Stimulated activated CD4-positive, alpha-beta T cell treated with anti-CD3 and anti-CD28 coated beads, Interleukin-4, amount 100 ng/mL, for 1 hour (primary cell): ENCODE measurements at regions not wholly inside any gene's neighbourhood (a gene's known extent, or its start where the extent isn't known, plus 50 kb on each side); places are given as distances from the start of the nearest gene placed in this dataset.
"Not testable (repeated sequence)": the region's sequence is repeated elsewhere in the genome, so short reads cannot be mapped to it uniquely, and the experiment has no call there.

Experiments
- DNase-seq: peaks from one replicate; pipeline ENCODE4 v3.0.0-alpha.2; 2020

DNA sequence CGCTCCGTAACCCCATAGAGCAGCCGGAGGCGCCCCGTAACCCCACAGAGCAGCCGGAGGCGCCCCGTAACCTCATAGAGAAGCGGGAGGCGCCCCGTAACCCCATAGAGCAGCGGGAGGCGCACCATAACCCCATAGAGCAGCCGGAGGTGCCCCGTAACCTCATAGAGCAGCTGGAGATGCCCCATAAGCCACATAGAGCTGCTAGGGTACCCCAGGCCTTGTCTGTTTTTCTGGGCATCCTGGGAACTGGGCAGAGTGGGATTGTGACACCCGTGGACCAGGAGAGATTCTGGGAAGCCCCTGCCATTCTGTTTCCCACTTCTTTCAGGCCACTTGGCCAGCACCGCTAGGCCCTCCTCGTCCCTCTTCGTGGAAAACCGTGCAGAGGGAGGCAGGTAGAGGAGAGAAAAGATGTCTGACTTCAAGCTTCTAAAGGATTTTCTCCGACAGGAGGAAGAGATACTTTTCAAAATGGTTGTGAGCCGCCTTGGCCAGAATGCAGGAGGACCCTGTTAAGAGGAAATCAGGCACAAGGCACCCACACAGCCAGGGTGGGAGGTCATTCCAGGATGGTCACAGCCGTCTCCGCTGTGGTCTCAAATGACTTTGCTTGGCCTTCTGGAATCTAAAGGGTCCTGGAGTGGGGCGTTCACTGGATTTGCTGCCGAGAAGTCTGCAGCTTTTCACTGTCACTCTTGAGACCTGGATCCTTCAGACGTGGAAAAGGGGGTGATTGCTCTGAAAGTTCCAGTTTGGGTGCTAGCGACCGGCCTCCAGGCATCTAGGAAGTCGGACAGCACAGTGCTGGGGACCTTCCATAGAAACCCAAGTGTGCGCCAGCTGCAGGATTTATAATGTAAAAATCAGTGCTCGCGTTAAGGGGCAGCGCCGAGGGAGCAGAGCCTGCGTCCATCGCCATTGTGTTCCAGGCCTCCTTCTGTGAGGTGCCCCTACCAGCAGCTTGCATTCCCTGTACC, 178.3 kb upstream of the ZNF469 start:
- not testable (repeated sequence) for DNase-seq

DNA sequence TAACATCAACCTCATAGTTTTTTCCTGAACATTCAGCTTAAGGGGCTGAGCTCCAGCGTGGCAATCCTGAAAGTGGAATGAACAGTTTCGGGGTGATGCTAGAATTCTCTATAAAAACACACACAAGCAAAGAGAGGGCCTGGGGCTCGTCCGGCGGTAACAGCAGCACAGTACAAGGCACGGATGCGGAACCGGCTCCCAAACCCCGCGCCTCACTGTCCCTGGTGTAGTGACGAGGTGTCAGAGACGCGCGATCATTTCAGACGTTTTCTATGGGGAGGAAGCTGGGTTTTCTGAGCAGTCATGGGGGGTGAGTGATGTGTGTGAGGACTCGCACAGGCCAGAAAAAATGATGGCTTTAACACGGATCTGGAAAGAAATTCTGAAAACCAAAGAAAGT, 177.3 kb upstream of the ZNF469 start:
- not testable (repeated sequence) for DNase-seq

DNA sequence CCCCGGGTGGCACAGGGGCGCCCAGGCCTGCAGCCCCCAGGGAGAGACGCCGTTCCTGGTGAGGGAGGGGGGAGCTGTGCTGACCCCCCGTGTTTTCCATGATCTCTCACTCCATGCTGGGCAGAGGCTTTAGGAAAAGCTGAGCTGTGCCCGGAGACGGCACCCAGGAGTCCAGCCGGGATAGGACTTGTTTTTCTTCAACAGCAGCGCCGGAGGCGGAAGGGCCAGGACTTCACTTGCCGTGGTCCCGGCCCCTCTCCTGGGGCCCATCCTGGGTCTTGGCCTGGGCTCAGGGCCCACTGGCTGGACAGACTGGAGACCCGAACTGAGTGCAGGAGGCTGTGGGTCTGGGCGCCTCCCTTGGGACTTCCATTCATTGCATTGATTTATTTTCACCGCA, 176.8 kb upstream of the ZNF469 start:
- DNase-seq = not testable (repeated sequence)

DNA sequence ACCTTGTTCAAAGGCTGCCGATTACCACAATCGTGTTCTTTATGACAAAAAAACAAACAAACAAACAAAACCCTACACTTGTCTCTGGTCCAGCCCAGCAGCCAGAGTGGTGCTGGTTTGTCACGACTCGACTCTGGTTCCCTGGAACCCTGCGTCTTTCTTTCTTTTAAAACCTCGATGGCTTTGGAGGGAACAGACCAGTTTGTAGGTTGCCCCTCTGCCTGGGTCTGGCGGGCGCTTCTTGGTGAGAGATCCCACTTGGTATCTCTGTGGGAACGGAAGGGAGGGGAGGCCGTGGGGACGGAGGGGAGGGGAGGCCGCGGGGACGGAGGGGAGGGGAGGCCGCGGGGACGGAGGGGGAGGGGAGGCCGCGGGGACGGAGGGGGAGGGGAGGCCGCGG, 176.2 kb upstream of the ZNF469 start:
- DNase-seq = not testable (repeated sequence)

DNA sequence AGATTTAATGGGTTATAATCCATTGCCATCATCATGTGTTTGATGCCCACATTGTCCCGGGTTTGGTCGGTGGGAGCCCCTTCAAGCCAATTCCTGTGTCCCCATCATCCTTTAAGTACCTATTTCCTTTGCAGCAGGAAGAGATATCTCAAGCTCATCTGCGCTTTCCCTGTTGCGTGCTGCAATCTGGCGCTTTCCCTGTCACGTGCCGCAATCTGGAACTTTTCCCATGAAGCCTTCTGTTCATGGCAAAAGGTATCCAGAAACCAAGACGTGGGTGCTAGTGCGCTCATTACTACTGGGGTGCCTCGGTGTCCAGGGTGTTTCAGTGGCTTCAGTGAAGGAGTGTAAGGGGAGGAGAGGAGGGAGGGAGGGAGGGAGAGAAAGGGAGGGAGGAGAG, 174.6 kb upstream of the ZNF469 start:
- no peak for DNase-seq

DNA sequence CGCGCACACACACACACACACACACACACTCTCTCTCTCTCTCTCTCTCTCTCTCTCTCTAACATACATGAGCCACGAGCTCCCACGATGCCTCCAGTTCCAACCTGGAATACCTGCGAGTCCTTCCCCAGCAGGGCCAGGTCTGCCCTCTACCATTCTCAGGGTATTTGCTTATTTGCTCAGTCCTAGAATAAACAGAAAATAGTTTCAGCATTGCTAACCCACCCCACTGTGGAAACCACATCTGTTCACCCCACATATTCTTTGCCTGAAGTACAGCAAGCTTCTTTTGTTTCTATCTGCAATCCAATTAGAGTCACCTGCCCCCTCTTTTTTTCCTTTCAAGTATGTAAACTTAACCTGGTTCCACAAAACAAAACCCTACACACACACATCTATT, 174.0 kb upstream of the ZNF469 start:
- not testable (repeated sequence) for DNase-seq

DNA sequence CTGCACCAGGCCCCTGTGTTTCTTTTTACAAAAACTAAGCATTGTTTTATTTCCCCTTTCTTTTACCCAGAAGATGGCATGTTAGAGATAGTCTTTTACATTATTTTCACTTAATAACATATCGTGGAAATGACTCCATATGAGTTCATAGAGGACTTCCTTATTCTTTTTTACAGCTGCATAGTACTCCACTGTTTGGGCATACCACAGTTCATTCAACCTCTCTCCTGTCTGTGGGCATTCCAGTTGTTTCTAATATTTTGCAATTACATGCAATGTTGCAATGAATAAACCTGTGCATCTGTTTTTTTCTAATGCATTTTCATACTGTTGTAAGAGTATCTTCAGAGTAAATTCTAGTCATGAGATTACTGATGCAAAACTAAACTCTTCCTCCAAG, 173.2 kb upstream of the ZNF469 start:
- DNase-seq = not testable (repeated sequence)

DNA sequence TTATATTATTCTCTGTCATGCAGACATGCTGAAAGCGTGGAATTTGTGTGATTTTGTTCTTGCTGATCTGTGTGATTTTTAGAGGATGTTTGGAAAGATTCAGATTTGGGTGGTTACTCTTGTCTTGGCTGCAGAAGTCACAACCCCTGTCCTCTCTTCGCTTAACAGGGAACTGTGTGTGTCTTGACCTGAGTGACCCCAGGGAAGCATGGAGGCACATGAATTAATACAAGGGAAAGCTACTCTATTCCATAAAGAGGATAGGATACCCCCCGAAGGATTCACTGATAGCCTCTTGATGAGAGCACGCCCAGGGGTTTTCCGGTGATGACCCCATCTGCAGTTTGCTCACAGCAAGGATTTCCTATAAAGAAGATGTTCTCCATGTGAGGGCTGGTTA, 168.8 kb upstream of the ZNF469 start:
- DNase-seq = not testable (repeated sequence)

DNA sequence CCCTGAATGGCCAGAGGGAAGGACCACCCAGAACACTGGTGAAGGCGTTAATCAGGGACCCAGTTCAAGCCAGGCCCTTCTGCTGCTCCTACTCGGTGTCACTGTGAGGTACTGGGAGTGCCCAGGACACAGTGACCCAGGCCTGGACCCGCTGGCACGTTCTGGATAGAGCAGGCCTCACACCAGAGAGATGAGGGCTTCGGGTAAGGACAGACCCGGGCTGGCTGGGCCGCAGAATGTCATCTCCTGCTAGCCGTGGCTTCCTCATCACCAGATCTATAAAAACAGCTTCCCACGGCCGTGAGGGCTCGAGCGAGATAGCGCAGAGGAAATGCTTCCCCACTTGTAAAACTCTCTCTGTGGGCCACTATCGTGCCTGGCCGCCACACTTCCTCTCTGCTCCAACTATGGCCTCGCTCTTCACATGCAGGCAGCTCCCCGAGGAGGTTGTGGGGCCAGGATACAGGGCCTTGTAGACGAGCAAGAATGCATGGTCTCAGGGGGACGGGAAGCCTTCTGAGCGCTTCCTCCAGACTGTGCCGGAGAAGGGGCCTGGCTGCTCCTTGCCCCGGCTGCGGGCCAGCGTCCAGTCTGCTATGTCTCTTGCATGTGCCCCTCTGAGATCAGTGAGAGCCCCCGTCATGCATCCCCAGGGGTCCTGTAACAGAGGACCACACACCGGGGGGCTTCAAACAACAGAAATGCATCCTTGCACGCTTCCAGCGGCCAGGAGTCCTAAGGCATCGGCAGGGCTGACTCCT, 161.6 kb upstream of the ZNF469 start:
- DNase-seq = not testable (repeated sequence)

DNA sequence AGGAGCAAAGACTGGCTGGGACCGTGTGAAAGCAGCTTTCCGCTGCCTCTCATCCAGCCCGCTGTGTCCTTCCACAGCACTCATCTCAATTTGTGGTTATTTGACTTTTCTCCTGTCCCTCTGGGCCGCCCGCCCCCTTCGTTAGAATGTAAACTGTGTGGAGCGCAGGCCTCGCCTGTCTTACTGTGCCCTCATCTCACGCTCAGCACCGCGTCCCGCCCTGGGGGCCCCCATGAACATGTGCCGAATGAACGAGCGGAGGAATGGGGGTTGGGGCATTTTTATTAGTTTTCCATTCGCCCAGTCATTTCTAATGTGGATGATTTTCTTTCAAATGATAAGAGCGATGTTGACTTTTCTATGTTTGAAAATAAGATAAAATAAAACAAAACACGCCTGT, 159.1 kb upstream of the ZNF469 start:
- DNase-seq = not testable (repeated sequence)

DNA sequence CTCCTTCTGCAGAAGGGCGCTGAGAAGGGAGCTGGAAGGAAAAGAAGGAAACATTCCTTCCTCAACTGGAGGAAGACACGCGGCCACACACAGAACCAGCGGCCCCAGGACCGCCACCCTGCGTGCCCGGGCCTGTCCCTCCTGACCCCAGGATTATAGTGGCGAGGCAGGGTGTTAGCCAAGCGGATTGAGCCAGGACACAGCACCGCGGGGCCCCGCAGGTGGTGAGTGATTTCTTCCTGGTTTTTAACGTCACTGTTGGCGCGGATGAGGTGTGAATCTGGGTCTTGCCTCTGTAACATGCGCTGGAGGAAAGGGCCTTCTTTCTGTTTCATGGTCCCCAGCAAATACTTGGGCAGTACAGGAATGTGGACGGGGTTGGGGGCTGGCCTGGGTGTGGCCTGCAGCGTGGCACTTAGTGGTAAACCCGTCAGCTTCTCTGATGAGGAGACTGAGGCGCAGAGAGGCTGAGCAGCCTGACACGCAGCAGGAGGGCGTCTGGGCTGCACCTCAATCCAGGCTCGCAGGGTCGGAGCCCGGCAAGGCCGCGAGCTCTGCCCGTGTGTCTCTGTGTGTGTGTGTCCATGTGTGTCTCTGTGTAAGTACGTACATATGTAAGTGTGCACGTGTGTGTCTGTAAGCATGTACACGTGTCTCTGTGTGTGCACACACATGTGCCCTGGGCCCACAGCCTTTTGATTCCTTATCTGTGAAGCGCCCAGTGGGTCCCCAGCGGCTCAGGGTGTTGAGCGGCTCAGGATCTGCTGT, 158.4 kb upstream of the ZNF469 start:
- not testable (repeated sequence) for DNase-seq

DNA sequence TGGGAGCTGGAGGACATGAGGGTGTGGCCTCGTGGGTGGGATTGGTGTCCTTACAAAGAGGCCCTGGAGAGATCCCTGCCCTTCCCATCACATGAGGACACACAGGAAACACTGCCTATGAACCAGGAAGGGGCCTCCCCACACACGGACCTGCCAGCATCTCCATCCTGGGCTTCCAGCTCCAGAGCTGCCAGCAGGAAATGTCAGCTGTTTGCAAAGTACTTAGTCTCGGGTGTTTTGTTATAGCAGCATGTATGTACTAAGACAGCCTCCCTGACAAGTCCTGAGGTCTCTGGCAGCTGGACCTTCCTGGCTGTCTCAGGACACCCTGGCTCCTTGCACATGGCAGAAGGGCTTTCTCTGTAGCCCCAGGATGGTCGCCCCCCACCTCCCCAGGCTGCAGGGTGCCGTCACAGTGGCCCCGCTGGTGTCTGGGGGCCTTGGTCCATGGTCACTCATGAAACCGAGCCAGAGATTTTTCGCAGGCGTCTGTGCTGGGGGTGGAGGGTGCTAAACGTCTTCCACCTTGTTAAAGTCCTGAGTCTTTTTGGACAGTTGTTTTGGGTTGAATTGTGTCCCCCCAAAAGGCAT, 157.0 kb upstream of the ZNF469 start:
- not testable (repeated sequence) for DNase-seq

DNA sequence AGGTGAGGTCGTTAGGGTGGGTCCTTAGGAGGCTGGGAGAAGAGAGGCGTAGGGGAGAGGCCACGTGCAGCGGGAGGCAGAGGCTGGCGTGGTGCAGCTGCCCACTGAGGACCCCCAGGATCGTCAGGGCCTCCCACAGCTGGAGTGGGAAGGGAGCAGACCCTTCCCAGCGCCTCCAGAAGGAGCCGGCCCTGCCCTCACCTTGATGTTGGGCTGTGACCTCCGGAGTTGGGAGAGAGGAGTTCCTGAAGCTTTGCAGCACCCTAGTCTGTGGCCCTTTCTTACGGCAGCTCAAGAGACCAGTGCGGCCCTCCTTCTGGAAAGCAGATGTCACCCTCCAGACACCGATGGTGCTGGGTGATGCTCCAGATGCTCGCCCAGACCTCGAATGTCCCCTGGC, 156.5 kb upstream of the ZNF469 start:
- DNase-seq = not testable (repeated sequence)

DNA sequence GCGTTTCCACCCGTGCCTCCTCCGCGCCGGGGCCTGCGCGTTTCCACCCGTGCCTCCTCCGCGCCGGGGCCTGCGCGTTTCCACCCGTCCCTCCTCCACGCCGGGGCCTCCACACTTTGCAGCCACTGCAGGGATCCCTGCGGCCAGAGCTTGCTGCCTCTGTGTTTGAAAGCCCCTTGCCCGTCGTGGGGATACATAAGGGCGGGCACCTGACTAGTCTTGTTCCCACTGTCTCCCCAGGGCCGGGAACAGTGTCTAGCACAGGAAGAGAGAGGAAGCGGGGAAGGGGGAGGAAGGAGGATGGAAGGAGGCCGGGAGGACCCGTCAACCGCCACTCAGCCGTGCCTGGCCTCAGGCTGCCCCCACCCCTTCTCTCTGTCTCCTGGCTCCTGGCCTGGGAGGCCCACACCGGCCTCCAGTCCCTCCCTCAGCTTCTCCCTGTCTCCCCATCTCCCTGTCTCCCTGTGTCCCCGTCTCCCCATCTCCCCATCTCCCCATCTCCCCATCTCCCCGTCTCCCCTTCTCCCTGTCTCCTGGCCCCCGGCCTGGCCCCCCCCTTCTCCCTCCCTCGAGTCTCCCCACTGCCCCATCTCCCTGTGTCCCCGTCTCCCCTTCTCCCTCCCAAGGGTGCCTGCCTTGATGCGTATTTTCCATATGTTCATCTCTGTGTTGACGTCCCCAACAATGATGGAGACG, 155.6 kb upstream of the ZNF469 start:
- DNase-seq = not testable (repeated sequence)

DNA sequence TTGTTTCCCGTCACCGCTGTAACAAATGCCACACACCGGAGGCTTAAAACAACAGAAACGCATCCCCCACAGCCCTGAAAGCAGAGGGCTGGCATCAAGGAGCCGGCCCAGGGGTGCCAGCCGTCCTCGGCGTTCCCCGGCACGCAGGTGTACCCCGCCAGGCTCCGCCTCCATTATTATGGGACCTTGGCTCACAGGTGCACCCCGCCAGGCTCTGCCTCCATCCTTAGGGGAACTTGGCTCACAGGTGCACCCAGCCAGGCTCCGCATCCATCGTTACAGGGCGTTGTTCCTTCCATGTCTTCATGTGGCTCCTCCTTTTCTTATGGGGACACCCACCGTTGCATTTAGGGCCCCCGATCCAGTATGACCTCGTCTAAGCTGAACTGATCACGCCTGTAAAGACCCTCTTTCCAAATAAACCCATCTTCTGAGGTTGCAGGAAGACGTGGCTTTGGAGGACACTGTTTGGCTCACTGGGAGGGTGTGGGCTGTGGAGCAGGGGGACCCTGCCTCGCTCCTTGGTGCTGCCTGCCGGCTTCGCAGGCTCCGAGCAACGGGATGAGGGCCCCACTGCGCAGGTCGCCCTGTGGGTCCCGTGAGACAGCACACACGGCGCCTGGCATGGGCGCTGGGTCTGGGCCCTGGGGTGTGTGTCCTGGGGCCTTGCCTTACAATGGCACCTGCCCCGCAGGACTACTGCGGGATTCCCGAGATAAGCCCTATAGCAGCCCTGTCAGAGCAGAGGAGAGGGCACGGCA, 154.9 kb upstream of the ZNF469 start:
- not testable (repeated sequence) for DNase-seq

DNA sequence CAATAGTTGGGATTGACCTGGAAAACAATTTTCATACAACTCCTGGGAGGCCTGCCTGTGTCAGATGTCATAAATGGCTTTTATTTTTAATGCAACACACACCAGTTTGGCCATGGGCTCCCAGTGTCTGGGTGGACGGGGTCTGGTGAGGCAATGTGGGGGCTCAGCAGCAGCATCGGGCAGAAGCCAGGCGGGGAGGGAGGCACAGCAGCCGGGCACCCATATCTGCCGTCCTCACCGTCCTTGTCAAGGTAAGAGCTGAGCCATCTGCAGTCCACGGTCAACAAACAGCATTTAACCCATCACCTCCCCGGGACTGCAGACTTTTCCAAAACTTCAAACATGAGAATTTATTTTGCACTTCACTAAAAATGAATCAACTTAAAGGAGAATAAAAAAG, 154.0 kb upstream of the ZNF469 start:
- DNase-seq = not testable (repeated sequence)

DNA sequence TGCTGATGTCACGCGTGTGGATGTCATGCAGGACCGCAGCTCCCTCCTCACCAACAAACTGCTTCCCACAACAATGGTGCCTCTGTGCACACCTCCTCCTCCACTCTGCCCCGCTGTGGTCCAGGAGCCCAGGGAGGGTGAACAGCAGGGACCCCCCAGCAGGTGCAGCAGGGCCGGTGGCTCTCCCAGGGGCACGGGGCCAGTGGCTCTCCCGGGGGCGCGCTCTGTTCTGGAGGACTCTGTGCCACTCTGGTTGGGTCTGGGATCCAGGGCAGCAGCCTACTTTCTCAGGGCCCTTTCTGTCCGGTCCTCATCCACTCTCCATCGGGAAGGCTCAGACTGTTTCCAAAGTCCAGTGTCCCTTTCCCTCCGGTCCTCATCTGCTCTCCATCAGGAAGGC, 153.0 kb upstream of the ZNF469 start:
- DNase-seq = not testable (repeated sequence)

DNA sequence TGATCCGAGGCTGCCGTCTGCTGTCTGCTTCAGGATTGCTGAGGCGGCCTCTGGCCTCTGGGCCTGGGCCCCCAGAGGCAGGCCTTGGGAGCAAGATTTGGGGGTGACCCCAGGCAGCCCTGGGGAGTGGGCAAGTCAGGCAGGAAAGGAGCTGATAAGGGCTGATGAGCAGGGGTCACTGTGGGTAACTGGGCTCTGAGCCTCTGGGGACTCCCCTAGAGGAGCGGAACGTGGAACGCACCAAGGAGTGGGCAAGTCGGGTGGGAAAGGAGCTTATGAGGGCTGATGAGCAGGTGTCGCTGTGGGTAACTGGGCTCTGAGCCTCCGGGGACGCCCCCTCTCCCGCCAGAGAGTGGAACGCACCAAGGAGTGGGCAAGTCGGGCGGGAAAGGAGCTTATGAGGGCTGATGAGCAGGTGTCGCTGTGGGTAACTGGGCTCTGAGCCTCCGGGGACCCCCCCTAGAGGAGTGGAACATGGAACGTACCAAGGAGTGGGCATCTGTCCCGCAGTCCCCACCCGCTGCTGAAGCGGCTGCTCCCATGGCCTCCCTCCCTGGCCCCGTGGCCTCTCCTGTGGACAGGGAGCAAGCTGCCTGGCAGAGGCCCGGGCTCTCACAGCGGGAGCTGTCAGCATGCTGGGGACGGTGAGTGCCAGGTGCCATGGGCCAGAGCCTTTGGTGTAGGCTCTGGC, 152.3 kb upstream of the ZNF469 start:
- not testable (repeated sequence) for DNase-seq

DNA sequence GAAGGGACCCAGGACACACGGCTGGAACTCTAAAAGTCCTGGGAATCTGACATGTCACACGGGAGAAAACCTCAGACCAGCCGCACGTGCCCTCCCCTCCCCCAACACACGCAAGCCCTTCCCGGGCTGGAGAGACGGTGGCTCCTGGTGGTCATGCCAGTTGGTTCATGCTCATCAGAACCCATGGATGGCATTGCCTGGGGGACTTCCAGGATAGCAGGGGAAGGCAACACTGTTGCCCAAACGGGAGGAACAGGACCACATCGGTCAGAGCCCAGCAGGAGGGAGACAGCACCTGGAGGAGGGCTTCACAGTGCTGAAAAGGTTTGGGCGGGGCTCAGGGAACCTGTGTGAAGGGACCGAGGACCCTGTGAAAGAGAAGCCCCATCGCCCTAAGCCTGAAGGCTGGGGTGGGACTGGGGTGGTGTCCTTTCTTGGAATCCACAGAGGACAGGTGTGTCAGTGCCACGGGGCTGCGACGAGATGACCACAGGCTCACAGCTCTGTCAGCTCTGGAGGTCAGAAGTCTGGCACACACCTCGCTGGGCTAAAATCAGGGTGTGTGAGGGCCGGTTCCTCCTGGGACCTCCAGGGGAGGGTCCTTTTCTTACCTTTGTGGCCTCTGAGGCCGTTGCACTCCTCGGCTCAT, 151.7 kb upstream of the ZNF469 start:
- DNase-seq = not testable (repeated sequence)

DNA sequence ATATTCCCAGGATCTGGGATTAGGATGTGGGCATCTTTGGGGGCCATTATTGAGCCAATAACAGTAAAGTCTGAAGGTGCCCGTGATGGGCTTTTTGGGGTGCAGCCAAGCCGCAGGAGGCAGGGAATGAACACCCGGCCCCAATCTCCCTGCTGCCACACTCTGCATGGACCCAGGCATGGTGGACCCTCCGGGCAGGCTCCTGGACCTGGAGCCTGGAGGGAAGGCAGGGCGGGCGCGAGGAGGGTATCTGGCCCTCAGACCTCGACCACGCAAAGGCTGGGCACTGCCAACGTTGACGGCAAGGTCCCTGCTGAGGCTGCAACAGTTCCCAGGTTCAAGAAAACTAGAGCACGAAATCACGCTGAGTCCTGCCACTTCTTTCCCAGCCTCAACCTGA, 150.9 kb upstream of the ZNF469 start:
- DNase-seq = not testable (repeated sequence)
